GM10266 (cell line): ENCODE measurements at regions not wholly inside any gene's neighbourhood (a gene's known extent, or its start where the extent isn't known, plus 50 kb on each side); places are given as distances from the start of the nearest gene placed in this dataset.

Experiments used
- DNase-seq: peaks from one replicate; pipeline ENCODE4 v3.0.0; 2012; ENCODE audit errors: extremely low spot score
- CTCF ChIP-seq: IDR thresholded peaks from 2 replicates; pipeline ENCODE4 v1.5.1; 2012; ENCODE audit warnings: mild to moderate bottlenecking, low read depth; ENCODE audit not compliant: control insufficient read depth, insufficient read depth; ENCODE audit errors: missing control alignments

DNA sequence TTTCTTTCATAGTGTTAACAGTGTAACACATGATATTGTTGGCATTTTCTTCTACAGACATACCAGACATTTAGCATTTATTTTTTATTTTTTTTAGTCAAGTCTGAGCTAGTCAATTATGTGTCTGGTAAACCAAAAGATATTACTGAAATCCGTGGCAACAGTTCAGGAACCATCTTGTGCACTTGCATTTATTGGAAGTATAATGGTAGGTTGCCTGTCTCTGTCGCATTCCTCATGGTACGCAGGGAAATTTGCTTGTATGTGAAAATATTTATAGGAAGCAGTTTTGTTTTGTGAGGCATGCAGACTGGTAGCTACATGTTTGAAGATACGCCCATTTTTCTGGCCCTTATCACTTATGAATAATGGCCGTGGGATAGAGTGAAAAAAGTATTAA is 186.1 kb upstream of the SLC38A2 start:
- no peak for TF ChIP-seq CTCF
- no peak for DNase-seq

DNA sequence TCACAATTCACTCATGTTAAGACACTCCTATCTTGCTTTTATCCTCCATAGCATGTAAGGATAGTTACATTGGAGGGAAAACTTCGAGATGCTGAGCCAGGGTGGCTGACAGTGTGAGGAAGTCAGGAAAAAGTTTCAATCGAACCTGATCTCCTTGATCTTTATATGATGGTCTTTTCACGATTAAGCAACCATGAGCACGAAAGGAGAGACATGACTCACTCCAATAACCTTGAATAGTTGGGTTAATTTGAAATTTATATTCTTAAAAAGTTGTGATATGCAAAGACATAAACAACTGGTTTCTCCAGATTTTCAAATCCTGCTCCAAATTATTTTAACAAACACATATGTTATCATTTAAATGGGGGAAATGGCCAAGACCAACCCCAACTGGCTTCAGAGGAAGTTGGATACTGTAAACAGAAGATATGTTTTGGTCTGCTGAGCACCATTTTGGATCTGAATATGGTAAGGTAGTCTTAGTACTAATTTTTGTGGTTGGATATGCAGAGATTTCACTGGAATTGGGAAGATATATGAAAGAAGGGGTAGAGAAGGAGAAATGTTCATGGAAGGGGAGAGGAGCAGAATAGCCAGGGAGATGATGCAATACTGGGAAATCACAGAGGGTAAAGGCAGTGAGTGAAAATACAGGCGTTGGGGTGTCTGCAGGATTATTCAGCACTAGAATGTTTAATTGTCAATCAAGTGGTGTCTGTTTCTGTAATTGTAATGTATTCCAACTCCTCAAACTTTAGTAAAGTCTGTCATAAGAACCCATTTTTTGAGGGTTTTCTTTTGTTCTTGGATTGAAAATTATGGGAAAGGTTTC is 185.2 kb upstream of the SLC38A2 start:
- TF ChIP-seq CTCF: no peak
- no peak for DNase-seq

DNA sequence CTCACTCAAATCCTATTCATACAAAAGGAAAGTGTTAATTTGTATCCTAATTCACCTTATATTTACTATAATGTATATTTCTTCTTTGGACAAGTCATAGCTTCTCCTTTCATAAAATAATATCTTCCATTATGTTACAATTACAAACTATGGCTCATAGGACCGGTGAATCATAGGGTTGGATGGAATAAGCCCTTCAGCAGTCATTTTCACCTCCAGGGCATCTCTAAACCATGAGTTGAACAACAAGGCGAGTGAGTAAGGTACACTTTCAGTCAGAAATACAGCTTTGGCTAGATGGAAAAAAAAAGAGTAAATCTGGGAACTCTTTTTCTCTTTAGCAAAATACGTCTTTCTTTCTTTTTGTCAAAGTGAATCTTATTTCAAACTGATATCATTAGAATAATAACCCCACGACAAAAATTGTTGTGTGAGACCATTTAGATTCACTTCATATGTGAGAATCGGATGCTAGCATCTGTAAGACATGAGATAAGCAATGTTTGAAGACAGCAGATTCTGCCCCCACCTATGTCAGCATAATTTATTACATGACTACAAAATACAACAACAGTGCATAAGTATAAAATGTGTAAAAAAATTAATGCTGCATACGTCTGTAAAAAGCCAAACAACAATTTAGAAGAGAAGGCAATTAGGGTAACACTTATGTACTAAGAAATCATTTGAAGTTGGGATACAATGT is 184.4 kb upstream of the SLC38A2 start:
- no peak for DNase-seq
- TF ChIP-seq CTCF: no peak

DNA sequence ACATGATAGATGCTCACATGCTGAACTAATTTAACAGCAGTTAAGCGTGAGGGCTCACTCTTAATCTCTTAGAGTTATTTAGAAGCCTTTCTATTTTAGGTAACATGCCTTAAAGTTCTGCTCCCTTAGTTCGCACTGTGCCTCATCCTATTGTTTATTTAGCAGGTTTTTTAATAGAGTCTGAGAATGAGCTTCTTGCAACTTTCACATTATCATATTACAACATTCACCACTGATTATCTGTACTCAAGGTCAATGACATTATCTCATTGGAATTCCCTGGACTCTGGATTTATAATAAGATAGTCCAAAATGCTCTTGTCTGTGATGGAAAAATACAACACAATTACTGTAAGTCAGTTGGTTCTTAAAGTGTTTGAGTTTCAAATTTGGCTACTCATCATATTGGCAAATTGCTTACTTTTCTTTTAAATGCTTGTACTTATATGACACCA is 183.6 kb upstream of the SLC38A2 start:
- no peak for DNase-seq
- TF ChIP-seq CTCF: no peak

DNA sequence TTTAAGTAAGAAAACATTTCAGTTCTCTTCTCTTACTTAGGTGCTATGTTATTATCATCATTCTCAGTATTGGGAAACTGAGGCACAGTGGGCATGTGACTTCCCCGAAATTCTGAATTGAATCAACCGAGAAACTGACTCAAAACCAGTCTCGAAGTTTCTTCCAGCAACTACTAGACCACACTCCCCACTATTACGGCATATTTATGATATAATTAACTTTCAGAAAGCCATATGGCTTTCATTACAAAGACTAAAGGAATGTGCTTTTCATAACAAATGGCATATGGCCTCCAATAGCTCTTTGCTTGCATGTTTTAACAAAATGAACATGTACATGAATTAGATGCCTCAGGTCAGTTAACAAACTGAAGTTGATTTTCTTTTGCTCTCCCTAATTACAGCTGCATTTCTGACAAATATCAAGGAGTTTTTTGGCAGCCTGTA is 182.9 kb upstream of the SLC38A2 start:
- DNase-seq: no peak
- no peak for TF ChIP-seq CTCF

DNA sequence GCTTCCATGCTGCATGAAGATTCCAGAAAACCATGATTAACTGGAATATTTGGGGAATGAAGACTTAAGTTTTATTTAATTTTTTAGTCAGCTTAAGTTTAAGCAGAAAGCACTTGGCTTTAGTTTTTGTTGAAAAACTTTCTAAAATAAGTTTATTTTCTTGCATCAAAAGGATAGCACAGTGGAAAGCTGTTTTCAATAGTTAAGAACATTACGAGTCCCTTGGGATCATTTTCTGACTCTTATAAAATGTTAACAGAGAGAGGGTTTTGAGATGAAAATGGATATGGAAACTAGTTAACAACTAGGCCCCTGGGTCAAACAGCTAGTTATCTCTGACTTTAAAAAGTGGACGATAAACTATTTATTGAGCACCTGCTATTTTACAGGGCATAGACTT is 181.9 kb upstream of the SLC38A2 start:
- no peak for TF ChIP-seq CTCF

DNA sequence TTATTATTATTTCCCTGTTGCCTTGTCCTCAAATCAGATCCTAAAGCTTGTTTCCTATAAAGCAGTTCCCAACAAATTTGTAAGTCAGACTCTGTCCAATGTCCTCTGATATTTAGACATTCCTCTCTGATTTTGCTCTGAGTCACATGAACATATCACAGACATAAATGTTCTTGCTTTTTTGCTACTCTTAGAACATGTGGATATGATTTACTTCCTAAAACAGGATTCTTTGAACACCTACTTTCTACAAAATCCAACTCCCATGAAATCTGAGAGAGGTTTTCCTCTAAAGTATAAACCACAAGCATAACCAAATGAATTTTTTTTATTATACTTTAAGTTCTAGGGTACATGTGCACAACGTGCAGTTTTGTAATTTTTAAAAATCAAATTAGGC is 181.3 kb upstream of the SLC38A2 start:
- no peak for TF ChIP-seq CTCF
- no peak for DNase-seq

More for the DNA sequence above, 181.9 kb upstream of the SLC38A2 start:
- no peak for DNase-seq
